ENCODE measurements at regions not wholly inside any gene's neighbourhood (a gene's known extent, or its start where the extent isn't known, plus 50 kb on each side); places are given as distances from the start of the nearest gene placed in this dataset.
"Not testable (repeated sequence)": the region's sequence is repeated elsewhere in the genome, so short reads cannot be mapped to it uniquely, and the experiment has no call there.

GRCh38 chr17:6373599-6373998 lies 61.3 kb downstream of the AIPL1 start:
- DNase-seq: not testable (repeated sequence)

GRCh38 chr17:6366221-6366666 lies 68.7 kb downstream of the AIPL1 start:
- DNase-seq: peak; percentile 87

DNA sequence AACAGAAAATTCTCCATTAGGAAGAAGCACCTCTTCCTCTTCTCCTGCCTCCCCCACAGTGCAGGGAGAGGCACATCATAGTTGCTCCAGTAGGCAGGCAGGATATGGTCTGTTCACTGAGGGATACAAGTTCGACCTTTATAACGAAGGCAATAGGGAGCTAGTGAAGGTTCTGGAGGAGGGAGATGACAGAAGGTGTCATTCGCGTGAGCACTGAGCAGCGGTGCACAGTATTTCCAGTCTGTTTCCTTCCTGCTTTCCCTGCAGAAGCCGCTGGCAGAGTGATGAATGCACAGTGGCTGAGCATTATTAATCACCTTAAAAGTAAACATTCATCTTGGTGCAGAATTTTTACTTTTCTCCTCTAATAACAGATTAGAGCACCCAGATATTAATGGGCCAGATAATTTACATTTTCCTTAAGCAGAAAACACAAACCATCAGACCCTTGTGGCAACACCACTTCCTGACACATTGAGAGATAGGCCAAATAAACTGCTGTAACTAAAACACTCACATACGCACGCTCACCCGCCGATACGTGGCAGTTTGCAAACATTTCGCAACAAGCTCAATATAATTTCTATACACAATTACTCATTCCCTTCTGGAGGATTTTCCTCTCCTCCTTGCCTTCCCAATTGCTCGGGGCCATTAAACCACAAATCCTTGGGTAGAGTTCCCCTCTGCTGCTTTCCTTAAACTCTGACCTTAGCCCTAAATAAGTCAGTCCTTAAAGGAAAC lies 69.5 kb downstream of the AIPL1 start:
- peak; percentile 94 for DNase-seq

DNA sequence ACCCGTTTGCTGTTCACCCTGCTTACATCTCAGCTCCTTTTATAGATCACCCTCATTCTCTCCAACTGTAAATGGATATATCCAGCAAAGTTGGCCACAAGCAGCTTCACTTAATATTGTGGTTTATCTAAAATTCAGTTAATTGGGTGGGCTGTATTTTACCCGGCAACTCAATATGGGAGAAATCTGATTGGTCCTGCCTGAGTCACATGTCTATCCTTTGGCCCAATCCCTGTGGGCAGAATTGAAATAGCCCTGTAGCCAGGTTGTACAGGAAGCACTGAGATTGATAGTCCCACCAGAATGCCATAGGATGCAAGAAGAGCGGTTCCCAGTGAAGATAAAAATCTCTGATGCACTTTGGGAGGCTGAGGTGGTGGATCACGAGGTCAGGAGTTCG lies 73.2 kb downstream of the AIPL1 start:
- DNase-seq: peak; percentile 6

DNA sequence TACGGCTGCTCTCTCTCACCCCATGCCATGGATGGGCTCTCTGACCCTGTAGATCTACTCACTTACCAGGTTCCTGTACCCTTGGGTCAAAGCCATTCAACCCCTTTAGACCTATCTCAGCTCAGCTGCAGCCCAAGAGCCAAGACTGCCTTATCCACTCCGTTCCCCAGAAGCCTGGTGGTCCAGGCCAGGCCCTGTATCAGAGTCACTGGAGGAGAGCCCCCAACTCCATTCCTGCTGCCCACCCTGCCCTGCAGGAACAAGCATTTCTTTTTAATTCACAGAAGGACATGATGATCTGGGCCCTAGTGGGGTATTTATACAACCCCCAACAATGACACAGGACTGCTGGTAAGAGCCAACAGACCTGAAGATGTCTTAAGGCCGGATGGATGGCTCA lies 76.8 kb downstream of the AIPL1 start:
- no peak for DNase-seq

- no peak for DNase-seq
Measured at GRCh38 chr17:6356562-6356961, 78.4 kb downstream of the AIPL1 start.

DNA sequence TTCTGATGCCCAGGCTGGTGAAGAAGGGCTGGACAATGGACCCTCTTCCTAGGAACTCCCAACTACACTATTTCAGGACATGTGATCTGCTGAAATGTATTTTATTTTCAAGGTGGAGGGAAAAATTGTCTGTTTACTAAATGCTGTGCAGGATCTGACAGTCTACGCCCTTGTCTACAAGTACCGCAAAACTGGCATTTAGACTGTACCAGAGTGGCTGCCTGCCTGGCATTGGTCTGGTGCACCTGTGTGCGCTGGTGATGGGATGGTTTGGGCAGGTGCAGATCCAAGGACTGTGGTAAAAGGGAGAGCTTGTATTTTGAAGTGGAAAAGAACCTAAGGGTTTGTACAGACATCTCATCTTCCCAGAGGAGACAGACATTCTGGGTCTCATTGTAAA lies 79.7 kb downstream of the AIPL1 start:
- no peak for DNase-seq

DNA sequence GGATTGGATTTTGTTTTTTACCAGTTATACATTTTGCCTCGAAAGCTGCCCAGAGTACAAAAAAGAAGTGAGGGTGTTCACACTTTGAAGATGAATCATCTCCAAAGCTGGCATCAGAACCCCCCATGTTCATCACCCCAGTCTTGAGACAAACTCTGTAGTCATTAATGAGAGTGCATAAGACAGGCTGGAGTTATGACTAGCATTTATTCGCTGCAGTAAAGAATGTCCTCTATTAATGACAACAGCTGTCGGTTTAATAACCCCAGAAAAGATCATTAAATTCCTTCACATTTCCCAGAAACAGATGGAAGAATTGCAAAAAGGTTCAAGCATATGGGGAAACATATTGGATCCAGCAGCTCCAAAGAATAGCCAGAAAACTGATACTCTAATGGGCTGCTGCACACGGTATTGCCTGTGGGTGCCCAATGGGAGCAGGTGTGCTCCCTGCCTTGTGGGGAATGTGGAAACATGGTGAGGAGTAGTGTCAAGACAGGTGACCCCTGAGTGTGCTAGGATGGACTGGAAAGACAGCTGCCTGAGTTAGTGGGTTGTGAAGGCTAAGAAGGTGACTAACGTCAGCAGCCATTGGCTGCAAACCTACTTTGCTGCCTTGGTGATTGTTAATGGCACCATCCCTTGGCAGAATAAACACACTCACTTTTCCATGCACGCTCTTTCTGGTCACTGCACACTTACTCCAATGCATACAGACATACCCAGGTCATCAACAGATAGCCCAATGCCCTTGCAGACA lies 81.9 kb downstream of the AIPL1 start:
- no peak for DNase-seq

DNA sequence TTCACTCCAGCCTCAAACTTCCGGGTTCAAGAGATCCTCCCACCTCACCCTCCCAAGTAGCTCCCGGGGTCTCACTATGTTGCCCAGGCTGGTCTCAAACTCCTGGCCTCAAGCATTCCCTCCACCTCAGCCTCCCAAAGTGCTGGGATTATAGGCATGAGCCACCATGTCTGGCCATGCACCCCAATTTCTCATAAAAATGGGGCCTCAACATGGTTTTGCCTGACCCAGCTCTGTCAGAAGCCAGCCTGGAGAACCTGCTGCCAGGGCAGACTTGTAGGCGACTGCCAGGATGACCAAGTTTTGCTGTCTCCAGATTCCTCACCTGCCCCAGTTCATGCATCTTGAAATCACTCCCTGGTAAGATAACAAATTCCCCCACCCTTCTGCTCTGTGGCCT lies 82.9 kb downstream of the AIPL1 start:
- DNase-seq: no peak

DNA sequence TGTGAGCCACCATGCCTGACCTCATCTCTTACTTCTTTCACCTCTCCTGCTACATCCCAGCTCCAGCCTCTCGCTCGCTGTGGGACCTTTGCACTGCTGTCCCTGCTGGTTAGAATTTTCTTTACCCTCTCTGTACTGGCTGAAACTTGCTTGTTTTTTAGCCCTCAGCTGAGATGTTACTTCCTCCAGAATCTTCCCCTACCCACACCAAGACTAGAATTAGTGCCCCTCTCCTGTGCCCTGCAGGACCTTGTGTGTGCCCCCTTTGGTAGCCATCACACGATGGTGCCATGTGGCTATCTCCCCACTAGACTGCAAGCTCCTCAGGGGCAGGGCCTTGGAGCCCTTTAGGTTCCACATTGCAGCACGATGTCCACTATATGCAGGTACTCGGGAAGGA lies 84.1 kb downstream of the AIPL1 start:
- no peak for DNase-seq

- no peak for DNase-seq
Measured at GRCh38 chr17:6348891-6349290, 86.0 kb downstream of the AIPL1 start.

GRCh38 chr17:6347776-6348175 lies 87.1 kb downstream of the AIPL1 start:
- no peak for DNase-seq

DNA sequence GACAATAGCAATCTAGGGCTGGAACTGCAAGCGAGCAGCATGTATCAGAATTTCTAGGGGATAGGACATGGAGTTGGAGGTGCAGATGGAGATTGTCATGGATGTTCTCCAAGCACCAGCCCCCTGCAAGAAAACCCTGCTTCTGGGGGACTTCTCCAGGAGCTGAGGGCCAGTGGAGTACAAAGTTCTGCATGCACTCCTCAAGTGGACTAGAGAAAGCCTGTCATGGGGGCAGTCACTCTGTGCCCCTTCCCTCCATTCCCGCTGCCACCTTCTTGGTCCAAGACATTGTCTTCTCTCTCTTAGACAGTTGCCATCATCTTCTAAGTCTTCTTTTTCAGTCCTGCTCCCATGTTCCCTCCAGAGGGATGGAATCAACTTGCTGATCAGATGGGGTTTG lies 87.9 kb downstream of the AIPL1 start:
- DNase-seq: no peak

- no peak for DNase-seq
Measured at GRCh38 chr17:6346156-6346786, 88.7 kb downstream of the AIPL1 start.

- DNase-seq: no peak
Measured at GRCh38 chr17:6343736-6344135, 91.2 kb downstream of the AIPL1 start.

- DNase-seq: no peak
Measured at GRCh38 chr17:6343191-6343590, 91.7 kb downstream of the AIPL1 start.

- no peak for DNase-seq
Measured at GRCh38 chr17:6340708-6341107, 94.2 kb downstream of the AIPL1 start.

- no peak for DNase-seq
Measured at GRCh38 chr17:6334386-6334785, 100.5 kb downstream of the AIPL1 start.

- no peak for DNase-seq
Measured at GRCh38 chr17:6330936-6331335, 104.0 kb downstream of the AIPL1 start.

DNA sequence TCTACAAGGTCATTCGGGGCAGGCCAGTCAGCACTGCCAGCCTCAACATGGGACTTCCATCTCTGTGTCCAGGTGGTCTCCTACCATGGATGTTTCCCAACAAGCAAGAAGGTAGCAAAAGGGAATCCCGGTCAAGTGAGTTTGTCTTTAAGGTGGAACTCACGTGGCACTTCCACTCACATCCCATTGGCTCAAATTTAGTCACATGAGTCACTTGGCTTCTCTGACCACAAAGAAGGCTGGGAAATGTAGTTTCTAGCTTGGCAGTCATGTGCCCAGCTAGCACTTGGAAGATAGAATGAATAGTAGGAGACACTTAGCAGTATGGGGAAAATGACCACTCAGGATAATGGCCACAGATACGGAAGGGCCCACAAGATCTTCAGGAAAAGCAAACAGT lies 106.6 kb downstream of the AIPL1 start:
- no peak for DNase-seq

- no peak for DNase-seq
Measured at GRCh38 chr17:6327007-6327406, 107.9 kb downstream of the AIPL1 start.

GRCh38 chr17:6326483-6326882 lies 108.4 kb downstream of the AIPL1 start:
- no peak for DNase-seq

DNA sequence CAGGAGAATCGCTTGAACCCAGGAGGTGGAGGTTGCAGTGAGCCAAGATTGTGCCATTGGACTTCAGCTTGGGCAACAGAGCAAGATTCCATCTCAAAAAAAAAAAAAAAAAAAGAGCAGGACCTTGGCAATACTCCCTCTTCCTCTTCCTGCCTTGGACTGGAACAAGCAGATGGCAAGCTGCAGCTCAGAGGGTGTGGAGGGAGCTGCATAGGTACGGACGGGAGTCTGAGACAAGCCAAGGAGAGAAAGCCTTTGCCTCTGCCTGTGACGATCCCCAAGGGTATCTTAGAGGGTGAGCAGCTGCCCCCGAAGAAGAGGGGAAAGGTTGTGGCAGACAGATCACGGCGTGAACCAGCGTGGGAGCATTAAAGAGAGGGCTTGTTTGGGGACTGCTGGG lies 109.2 kb downstream of the AIPL1 start:
- no peak for DNase-seq

GRCh38 chr17:6325051-6325450 lies 109.9 kb downstream of the AIPL1 start:
- no peak for DNase-seq
